ENCODE measurements at regions not wholly inside any gene's neighbourhood (a gene's known extent, or its start where the extent isn't known, plus 50 kb on each side); places are given as distances from the start of the nearest gene placed in this dataset.

- TF ChIP-seq CHAMP1 (IDR thresholded peaks at IDR 0.05) (no peak), EHMT2 (IDR thresholded peaks at IDR 0.05) (no peak), PTBP1 (IDR thresholded peaks at IDR 0.05; ENCODE audit: low read depth, low read length) (no peak), TAF1 (IDR thresholded peaks at IDR 0.05; ENCODE audit: control insufficient read depth, extremely low read depth, insufficient read depth, low read length, severe bottlenecking) (no peak), ZNF239 (CRISPR knock-in tag; IDR thresholded peaks at IDR 0.05) (no peak), KAT2B (IDR thresholded peaks at IDR 0.05; ENCODE audit: low read depth, low read length) (no peak), DIDO1 (tag; IDR thresholded peaks at IDR 0.05; ENCODE audit: low read depth) (no peak), MAFK (IDR thresholded peaks at IDR 0.05; ENCODE audit: low read length) (no peak), FOXJ3 (CRISPR knock-in tag; IDR thresholded peaks at IDR 0.05) (no peak), MXI1 (IDR thresholded peaks at IDR 0.05; ENCODE audit: low read depth, low read length) (no peak), NFRKB (IDR thresholded peaks at IDR 0.05; ENCODE audit: low read depth) (no peak)
Measured at GRCh38 chr11:70604221-70604620, 205.9 kb downstream of the CTTN start (continued).

Measured in K562 (cell line).